Nephron progenitor cell (in vitro differentiated cells): ENCODE measurements at regions not wholly inside any gene's neighbourhood (a gene's known extent, or its start where the extent isn't known, plus 50 kb on each side); places are given as distances from the start of the nearest gene placed in this dataset.

Experiments used
- DNase-seq: peaks from one replicate; pipeline ENCODE4 v3.0.0; 2021
- H3K27ac Mint-ChIP-seq: 2 replicates; pipeline ENCODE4 v1.8.0; 2021; ENCODE audit warnings: mild to moderate bottlenecking, moderate library complexity, mixed read lengths
- H3K27me3 Mint-ChIP-seq: 2 replicates; pipeline ENCODE4 v1.8.0; 2021; ENCODE audit warnings: mild to moderate bottlenecking, low read depth, mixed read lengths; ENCODE audit not compliant: poor library complexity
- H3K36me3 Mint-ChIP-seq: 2 replicates; pipeline ENCODE4 v1.8.0; 2021; ENCODE audit warnings: low read depth, mixed read lengths
- H3K4me1 Mint-ChIP-seq: 2 replicates; pipeline ENCODE4 v1.8.0; 2021; ENCODE audit warnings: mixed read lengths
- H3K4me3 Mint-ChIP-seq: 2 replicates; pipeline ENCODE4 v1.8.0; 2021; ENCODE audit warnings: mild to moderate bottlenecking, moderate library complexity, mixed read lengths
- H3K9me3 Mint-ChIP-seq: 2 replicates; pipeline ENCODE4 v1.8.0; 2021; ENCODE audit warnings: mild to moderate bottlenecking, moderate library complexity, mixed read lengths
- CTCF ChIP-seq: fragments of 200-600 bp; sonication (generic); IDR thresholded peaks from 2 replicates; pipeline ENCODE4 v1.5.0; 2021; ENCODE audit warnings: antibody characterized with exemption

- DNase-seq = no peak
- H3K27ac Mint-ChIP-seq = no peak overlapping the region
- H3K36me3 Mint-ChIP-seq = peaks cover 10% of the 10 kb centered on the region
- peaks cover 17% of the 10 kb centered on the region for H3K9me3 Mint-ChIP-seq
- H3K27me3 Mint-ChIP-seq = no peaks in the 10 kb centered on the region
- no peaks in the 10 kb centered on the region for H3K4me1 Mint-ChIP-seq
- TF ChIP-seq CTCF = no peak
- H3K4me3 Mint-ChIP-seq = no peak overlapping the region
These were observed 1397.0 kb upstream of the ADGRL4 start for GRCh38 chr1:80403471-80403893.

GRCh38 chr1:80402625-80403024, 1396.1 kb upstream of the ADGRL4 start:
- Mint-ChIP-seq H3K27ac (no peak overlapping the region), H3K4me3 (no peak overlapping the region), H3K9me3 (peaks cover 18% of the 10 kb centered on the region), H3K36me3 (peaks cover 10% of the 10 kb centered on the region), H3K27me3 (no peaks in the 10 kb centered on the region), H3K4me1 (no peaks in the 10 kb centered on the region)
- TF ChIP-seq CTCF = no peak
- DNase-seq = no peak

GRCh38 chr1:80401757-80402156, 1395.2 kb upstream of the ADGRL4 start:
- Mint-ChIP-seq H3K4me1 (no peaks in the 10 kb centered on the region), H3K36me3 (peaks cover 10% of the 10 kb centered on the region), H3K27ac (peak overlapping the region; percentile 29), H3K9me3 (peaks cover 21% of the 10 kb centered on the region), H3K4me3 (no peak overlapping the region), H3K27me3 (no peaks in the 10 kb centered on the region)
- no peak for TF ChIP-seq CTCF
- no peak for DNase-seq

GRCh38 chr1:80392529-80392928, 1386.0 kb upstream of the ADGRL4 start:
- DNase-seq = no peak
- Mint-ChIP-seq H3K27me3 (no peaks in the 10 kb centered on the region), H3K4me1 (no peaks in the 10 kb centered on the region), H3K4me3 (no peak overlapping the region), H3K27ac (no peak overlapping the region), H3K36me3 (no peaks in the 10 kb centered on the region), H3K9me3 (peaks cover 27% of the 10 kb centered on the region)
- TF ChIP-seq CTCF = no peak

- Mint-ChIP-seq H3K27me3 (no peaks in the 10 kb centered on the region), H3K9me3 (peaks cover 21% of the 10 kb centered on the region), H3K4me1 (no peaks in the 10 kb centered on the region), H3K27ac (no peak overlapping the region), H3K4me3 (no peak overlapping the region), H3K36me3 (no peaks in the 10 kb centered on the region)
- no peak for TF ChIP-seq CTCF
- no peak for DNase-seq
These were observed 1379.1 kb upstream of the ADGRL4 start for GRCh38 chr1:80385650-80386049.

- H3K4me3 Mint-ChIP-seq = no peak overlapping the region
- H3K36me3 Mint-ChIP-seq = no peaks in the 10 kb centered on the region
- TF ChIP-seq CTCF = no peak
- H3K4me1 Mint-ChIP-seq = no peaks in the 10 kb centered on the region
- H3K27me3 Mint-ChIP-seq = no peaks in the 10 kb centered on the region
- no peak for DNase-seq
- H3K9me3 Mint-ChIP-seq = peaks cover 17% of the 10 kb centered on the region
- no peak overlapping the region for H3K27ac Mint-ChIP-seq
These were observed 1378.4 kb upstream of the ADGRL4 start for GRCh38 chr1:80384959-80385358.
